ENCODE measurements at regions not wholly inside any gene's neighbourhood (a gene's known extent, or its start where the extent isn't known, plus 50 kb on each side); places are given as distances from the start of the nearest gene placed in this dataset.
"Not testable (repeated sequence)": the region's sequence is repeated elsewhere in the genome, so short reads cannot be mapped to it uniquely, and the experiment has no call there.

DNA sequence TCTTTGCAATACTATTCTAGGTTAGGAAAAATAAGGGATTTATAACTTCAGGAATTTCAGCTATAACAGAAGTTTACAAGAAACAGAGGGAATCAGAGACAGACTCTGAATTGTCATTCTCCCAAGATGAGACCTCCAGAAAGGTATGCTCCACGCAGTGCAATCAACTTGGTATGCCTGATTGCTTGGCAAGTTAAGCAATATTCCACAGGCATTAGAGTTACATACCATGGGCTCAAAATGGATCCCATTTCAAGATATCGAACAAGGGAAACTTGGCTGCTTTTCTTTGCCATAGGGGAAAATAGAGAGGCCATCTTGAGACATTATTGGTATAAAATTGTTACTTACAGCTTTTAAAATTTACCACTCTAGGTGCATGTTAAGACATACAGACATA, 615.6 kb upstream of the SOX9 start:
- ATAC-seq = no peak
- intact Hi-C loops (cut with DNase I) = no loop called here

GRCh38 chr17:71505981-71506380, 614.8 kb upstream of the SOX9 start:
- intact Hi-C loops (cut with DNase I) = no loop called here
- ATAC-seq (no peak), DNase-seq (no peak)

More for the DNA sequence above, 615.6 kb upstream of the SOX9 start:
- no peak for DNase-seq

- intact Hi-C loops (cut with DNase I) = no loop called here
- DNase-seq = no peak
- ATAC-seq = no peak
Measured at GRCh38 chr17:71511266-71511995, 609.4 kb upstream of the SOX9 start.

DNA sequence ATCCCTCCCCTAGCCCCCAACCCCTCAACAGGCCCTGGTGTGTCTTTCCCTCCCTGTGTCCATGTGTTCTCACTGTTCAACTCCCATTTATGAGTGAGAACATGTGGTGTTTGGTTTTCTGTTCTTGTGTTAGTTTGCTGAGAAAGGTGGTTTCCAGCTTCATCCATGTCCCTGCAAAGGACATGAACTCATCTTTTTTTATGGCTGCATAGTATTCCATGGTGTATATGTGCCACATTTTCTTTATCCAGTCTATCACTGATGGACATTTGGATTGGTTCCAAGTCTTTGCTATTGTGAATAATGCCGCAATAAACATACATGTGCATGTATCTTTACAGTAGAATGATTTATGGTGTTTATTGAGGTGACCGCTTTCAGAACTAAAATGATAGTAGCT, 607.1 kb upstream of the SOX9 start:
- DNase-seq; ATAC-seq; intact Hi-C loops (cut with DNase I): not testable (repeated sequence)

- DNase-seq (no peak), ATAC-seq (no peak)
- intact Hi-C loops (cut with DNase I) = no loop called here
Measured at GRCh38 chr17:71516149-71516548, 604.7 kb upstream of the SOX9 start.

- no peak for ATAC-seq
Measured at GRCh38 chr17:71519285-71519684, 601.5 kb upstream of the SOX9 start.

DNA sequence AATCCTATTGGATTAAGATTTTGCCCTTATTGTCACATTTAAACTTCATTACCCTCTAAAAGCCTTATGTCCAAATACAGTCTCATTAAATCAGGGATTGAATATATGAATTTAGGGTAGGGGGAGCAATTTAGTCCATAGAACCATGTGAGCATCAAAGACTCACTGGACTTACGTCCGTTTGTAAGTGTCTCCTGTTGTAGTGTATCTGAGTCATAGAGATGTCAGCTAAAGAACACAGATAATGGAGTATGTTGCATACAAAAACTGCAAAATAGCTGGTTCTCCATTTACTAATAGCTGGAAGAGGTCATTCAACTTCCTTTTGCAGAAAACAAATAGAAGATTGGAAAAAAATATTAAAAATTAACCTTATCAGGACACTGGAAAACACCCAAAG, 599.1 kb upstream of the SOX9 start:
- ATAC-seq (no peak), DNase-seq (no peak)
- intact Hi-C loops (cut with DNase I) = no loop called here

More at GRCh38 chr17:71519285-71519684, 601.5 kb upstream of the SOX9 start:
- intact Hi-C loops (cut with DNase I) = no loop called here
- DNase-seq = no peak

DNA sequence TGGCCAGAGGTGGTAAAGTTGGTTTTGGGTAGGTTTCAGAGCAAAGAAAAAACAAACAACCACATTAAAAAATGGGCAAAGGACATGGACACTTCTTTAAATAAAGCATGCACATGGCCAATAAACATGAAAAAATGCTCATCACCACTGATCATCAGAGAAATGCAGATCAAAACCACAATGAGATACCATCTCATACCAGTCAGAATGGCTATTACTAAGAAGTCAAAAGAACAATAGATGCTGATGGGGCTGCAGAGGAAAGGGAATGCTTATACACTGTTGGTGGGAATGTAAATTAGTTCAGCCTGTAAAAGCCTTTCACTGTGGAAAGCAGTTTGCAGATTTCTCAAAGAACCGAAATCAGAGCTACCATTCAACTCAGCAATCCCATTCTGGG, 598.4 kb upstream of the SOX9 start:
- ATAC-seq (no peak), DNase-seq (no peak)
- intact Hi-C loops (cut with DNase I) = no loop called here

GRCh38 chr17:71527311-71527710, 593.5 kb upstream of the SOX9 start:
- intact Hi-C loops (cut with DNase I) = no loop called here
- no peak for ATAC-seq
- DNase-seq = no peak

- ATAC-seq (no peak), DNase-seq (no peak)
- intact Hi-C loops (cut with DNase I) = no loop called here
Measured at GRCh38 chr17:71528210-71528609, 592.6 kb upstream of the SOX9 start.

GRCh38 chr17:71530248-71530647, 590.6 kb upstream of the SOX9 start:
- intact Hi-C loops (cut with DNase I) = no loop called here
- no peak for ATAC-seq
- DNase-seq = no peak

DNA sequence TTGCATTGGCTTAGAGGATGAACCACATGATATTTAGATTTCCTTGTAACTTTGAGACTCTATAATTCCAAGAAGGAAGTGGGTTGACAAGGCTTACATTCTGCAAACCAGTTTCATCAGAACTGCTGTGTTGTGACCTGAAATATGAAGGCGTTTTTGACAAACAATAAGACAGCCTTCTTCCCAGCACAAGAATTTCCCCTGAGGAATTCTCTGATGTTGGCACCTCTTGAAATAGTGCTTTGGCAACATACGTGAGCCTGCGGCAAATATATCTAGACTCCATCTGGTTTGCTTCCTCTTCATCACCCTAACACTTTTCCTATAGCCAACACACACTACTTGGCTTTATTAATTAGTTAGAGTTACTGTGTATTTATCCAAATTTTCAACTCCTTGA, 585.5 kb upstream of the SOX9 start:
- no peak for ATAC-seq

DNA sequence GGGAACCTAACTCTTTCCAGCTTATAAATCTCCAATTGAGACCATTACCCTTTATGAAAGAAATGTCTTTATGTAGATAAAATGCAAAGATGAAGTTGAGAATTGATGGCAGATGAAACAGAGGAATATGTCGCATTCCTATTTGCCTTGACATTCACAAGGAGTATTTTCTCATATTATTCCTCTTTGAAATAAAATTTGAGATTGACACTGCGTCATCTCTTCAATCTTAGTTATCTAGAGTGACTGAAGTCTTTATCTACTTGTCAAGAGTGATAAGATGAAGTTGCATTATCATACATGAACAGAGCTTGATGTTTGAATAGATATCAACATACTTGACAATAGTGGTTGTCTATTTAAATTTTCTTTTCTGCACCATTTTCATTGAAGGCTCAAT, 574.4 kb upstream of the SOX9 start:
- no peak for ATAC-seq
- DNase-seq = no peak
- intact Hi-C loops (cut with DNase I) = no loop called here

More for the DNA sequence above, 585.5 kb upstream of the SOX9 start:
- DNase-seq = no peak
- intact Hi-C loops (cut with DNase I) = no loop called here

- intact Hi-C loops (cut with DNase I) = no loop called here
- no peak for ATAC-seq
- no peak for DNase-seq
Measured at GRCh38 chr17:71547904-71548303, 572.9 kb upstream of the SOX9 start.

DNA sequence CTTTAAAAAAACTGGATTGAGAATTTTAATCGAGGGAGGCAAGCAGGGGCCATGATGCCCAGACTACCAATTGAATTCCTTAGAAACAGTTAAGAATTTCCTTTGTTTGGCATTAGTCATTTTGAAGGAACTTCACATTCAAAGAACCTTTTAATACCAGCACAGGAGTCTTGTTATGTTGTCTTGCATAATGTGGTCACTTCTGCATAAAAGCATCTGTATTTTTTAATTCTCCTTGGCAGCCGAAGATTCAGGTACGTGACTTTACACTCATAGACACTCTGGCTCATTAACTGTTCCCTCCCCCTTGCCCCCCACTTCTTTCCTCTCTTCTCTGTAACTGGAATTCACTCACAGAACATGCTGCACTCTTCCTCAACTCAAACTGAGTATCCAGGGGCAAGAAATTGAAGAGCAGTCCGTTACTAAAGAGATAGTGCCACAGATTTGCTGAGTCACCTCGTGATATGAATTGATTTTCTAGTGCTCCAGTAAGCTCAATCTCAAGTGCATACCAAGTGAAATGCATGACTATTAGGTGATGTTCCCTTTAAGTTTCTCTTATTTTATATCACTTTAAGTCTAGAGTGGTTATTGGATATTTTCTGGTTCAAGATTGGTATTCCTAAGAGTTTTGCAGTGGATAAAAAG, 572.2 kb upstream of the SOX9 start:
- intact Hi-C loops (cut with DNase I) = no loop called here
- ATAC-seq = no peak

GRCh38 chr17:71550675-71551074, 570.1 kb upstream of the SOX9 start:
- intact Hi-C loops (cut with DNase I) = no loop called here
- no peak for ATAC-seq
- no peak for DNase-seq

More for the DNA sequence above, 572.2 kb upstream of the SOX9 start:
- DNase-seq = no peak

DNA sequence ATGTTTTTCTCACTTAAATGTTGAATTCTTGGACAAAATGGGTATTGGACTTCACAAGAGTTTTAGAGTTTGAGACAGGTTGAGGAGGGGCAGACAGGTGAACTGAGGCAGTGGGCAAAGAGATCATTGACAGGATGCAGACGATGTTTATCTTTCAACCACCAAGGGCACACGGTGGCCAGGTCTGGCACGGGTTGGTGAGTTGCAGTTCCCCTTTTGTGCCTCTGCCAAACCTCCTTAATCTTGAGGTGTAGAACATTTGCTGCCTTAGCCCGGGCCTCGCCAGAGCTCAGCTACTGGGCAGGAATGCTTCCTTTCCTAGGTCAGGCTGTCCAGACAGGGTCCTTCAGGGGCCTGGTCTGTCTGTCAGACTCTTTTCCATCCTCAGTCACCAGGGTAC, 567.4 kb upstream of the SOX9 start:
- ATAC-seq (no peak), DNase-seq (no peak)
- intact Hi-C loops (cut with DNase I) = no loop called here

GRCh38 chr17:71558901-71559300, 561.9 kb upstream of the SOX9 start:
- ATAC-seq (no peak), DNase-seq (no peak)
- intact Hi-C loops (cut with DNase I) = no loop called here

DNA sequence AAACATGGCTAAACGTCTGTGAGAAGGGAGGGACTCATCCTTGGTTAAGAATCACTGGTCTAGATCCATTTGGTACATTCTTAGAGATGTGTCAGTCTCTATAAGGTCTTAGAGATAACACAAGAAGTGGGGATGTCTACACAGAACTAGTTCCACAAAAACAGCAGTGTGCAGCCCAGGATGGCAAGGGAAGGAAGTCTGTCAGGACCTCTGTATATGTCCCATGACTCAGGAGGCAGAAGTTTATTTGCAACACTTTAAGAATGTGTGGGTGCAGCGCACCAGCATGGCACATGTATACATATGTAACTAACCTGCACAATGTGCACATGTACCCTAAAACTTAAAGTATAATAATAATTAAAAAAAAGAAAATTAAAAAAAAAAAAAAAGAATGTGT, 548.5 kb upstream of the SOX9 start:
- intact Hi-C loops (cut with DNase I) = no loop called here
- ATAC-seq (no peak), DNase-seq (no peak)

- ATAC-seq = no peak
- DNase-seq = no peak
- intact Hi-C loops (cut with DNase I) = no loop called here
Measured at GRCh38 chr17:71578446-71578845, 542.4 kb upstream of the SOX9 start.

DNA sequence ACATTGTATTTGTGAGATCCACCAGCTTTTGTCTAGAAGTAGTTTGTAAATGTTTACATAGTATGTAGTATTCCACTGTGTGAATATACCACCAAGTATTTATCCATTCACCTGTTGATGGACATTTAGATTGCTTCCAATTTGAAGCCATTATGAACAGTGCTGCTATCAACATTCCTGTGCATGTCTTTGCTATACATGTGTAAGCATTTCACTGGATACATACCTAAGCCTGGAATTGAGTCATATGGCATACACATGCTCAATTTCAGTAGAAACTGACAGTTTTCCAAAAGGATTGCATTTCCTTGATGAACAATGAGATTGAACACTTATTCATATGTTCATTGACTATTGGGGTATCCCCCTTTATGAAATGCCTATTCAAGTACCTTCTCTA, 540.6 kb upstream of the SOX9 start:
- intact Hi-C loops (cut with DNase I) = no loop called here
- ATAC-seq (no peak), DNase-seq (no peak)
